ENCODE measurements at regions not wholly inside any gene's neighbourhood (a gene's known extent, or its start where the extent isn't known, plus 50 kb on each side); places are given as distances from the start of the nearest gene placed in this dataset.

- Histone ChIP-seq H3K9me1 (ENCODE audit: insufficient read depth, low read length) (no peaks in the 10 kb centered on the region), H2AK9ac (replicated peaks; ENCODE audit: low read depth, low read length, poor library complexity) (no peak overlapping the region)
Observed at GRCh38 chr4:79772510-79772909, 300.5 kb downstream of the ANTXR2 start.

More at GRCh38 chr4:79772510-79772909, 300.5 kb downstream of the ANTXR2 start:
- Histone ChIP-seq H3K36me3 (ENCODE audit: control insufficient read depth, insufficient read depth, low read length) (no peaks in the 10 kb centered on the region), H3K56ac (ENCODE audit: extremely low read depth, insufficient read depth, low read length) (no peak overlapping the region), H3K23ac (ENCODE audit: low read depth, low read length) (no peak overlapping the region), H3K79me1 (ENCODE audit: low read depth in 1 of 2, low read length in 2 of 2) (no peaks in the 10 kb centered on the region), H3K14ac (replicated peaks; ENCODE audit: low read depth, low read length) (no peak overlapping the region), H3K9me3 (ENCODE audit: control insufficient read depth, insufficient read depth, low read length) (peaks cover 3% of the 10 kb centered on the region; the same call in 1 of the 2 replicates), H2AK5ac (ENCODE audit: low read depth, low read length) (no peak overlapping the region), H3K27ac (ENCODE audit: insufficient read depth, low read length) (no peak overlapping the region), H2BK5ac (ENCODE audit: low read depth, low read length, poor library complexity, severe bottlenecking) (no peak overlapping the region), H3K4me2 (ENCODE audit: low read depth, low read length) (no peak overlapping the region), H2BK15ac (ENCODE audit: low read depth, low read length) (no peak overlapping the region), H3K9ac (ENCODE audit: low read depth, low read length) (no peak overlapping the region), H3K4me3 (ENCODE audit: insufficient read depth, low read depth, low read length) (no peak overlapping the region), H2BK20ac (ENCODE audit: low read depth, low read length) (no peak overlapping the region), H4K8ac (ENCODE audit: low read depth in 2 of 2, low read length in 2 of 2) (no peak overlapping the region), H2BK120ac (ENCODE audit: low read depth, low read length) (no peak overlapping the region), H2AFZ (replicated peaks; ENCODE audit: low read length, poor library complexity) (no peak overlapping the region), H4K5ac (ENCODE audit: low read depth, low read length) (no peak overlapping the region), H3K4ac (ENCODE audit: low read depth, low read length) (no peak overlapping the region), H3K27me3 (ENCODE audit: control insufficient read depth, insufficient read depth, low read length) (no peaks in the 10 kb centered on the region), H3K4me1 (ENCODE audit: control insufficient read depth, insufficient read depth, low read length) (no peaks in the 10 kb centered on the region), H4K20me1 (ENCODE audit: insufficient read depth, low read length) (no peaks in the 10 kb centered on the region), H4K91ac (ENCODE audit: insufficient read depth, low read depth, low read length) (no peak overlapping the region), H3K18ac (ENCODE audit: low read depth, low read length) (no peak overlapping the region)
- intact Hi-C loops (cut with micrococcal nuclease), result no loop called here
- no TSS peak for BruUV-seq (replicated peaks)
- CTCF ChIA-PET, result interaction anchor here (0.7 kb wide), 1 partner anchor 1994 kb away, joined by 3 read pairs; no protein-coding TSS in a partner anchor
- DNase-seq (no peak), ATAC-seq (ENCODE audit: low read depth) (no peak)
- in situ Hi-C loops (cut with MboI; ENCODE audit: low sequenced_read_pairs), result no loop called here
- no peak for TF ChIP-seq CHD1 (IDR thresholded peaks at IDR 0.05; ENCODE audit: low read depth, low read length)
- no peak for TF ChIP-seq MAFK (IDR thresholded peaks at IDR 0.05; ENCODE audit: low read depth, low read length)
- dilution Hi-C loops (cut with HindIII; ENCODE audit: low sequenced_read_pairs, unreplicated experiment), result no loop called here
- POLR2A ChIA-PET (ENCODE audit: unreplicated experiment), result no interaction called here

All from IMR-90 (cell line).